ENCODE measurements at regions not wholly inside any gene's neighbourhood (a gene's known extent, or its start where the extent isn't known, plus 50 kb on each side); places are given as distances from the start of the nearest gene placed in this dataset.

GRCh38 chr2:46850742-46851141, 64.9 kb downstream of the MCFD2 start:
- DNase-seq (ENCODE audit: low read depth) (peak; percentile 83), FAIRE-seq (no peak)
- Histone ChIP-seq H3K4me3 (ENCODE audit: low read depth, low read length) (no peak overlapping the region), H3K27me3 (ENCODE audit: control insufficient read depth, insufficient read depth, low read length) (no peaks in the 10 kb centered on the region), H3K36me3 (ENCODE audit: control insufficient read depth, insufficient read depth, low read length) (no peaks in the 10 kb centered on the region)
- no peak for TF ChIP-seq CTCF (IDR thresholded peaks at IDR 0.05; ENCODE audit: insufficient read depth, low read length, severe bottlenecking)

GRCh38 chr2:46849721-46850556, 65.7 kb downstream of the MCFD2 start:
- FAIRE-seq (no peak), DNase-seq (ENCODE audit: low read depth) (peak; percentile 67)
- Histone ChIP-seq H3K4me3 (ENCODE audit: low read depth, low read length) (no peak overlapping the region), H3K27me3 (ENCODE audit: control insufficient read depth, insufficient read depth, low read length) (peaks cover under 1% of the 10 kb centered on the region), H3K36me3 (ENCODE audit: control insufficient read depth, insufficient read depth, low read length) (no peaks in the 10 kb centered on the region)
- TF ChIP-seq CTCF (IDR thresholded peaks at IDR 0.05; ENCODE audit: insufficient read depth, low read length, severe bottlenecking) = no peak

GRCh38 chr2:46849046-46849715, 66.4 kb downstream of the MCFD2 start:
- no peak overlapping the region for H3K4me3 ChIP-seq (ENCODE audit: low read depth, low read length)
- no peaks in the 10 kb centered on the region for H3K36me3 ChIP-seq (ENCODE audit: control insufficient read depth, insufficient read depth, low read length)
- no peak for TF ChIP-seq CTCF (IDR thresholded peaks at IDR 0.05; ENCODE audit: insufficient read depth, low read length, severe bottlenecking)
- DNase-seq (ENCODE audit: low read depth) = peak; percentile 39
- FAIRE-seq = no peak
- H3K27me3 ChIP-seq (ENCODE audit: control insufficient read depth, insufficient read depth, low read length) = peaks cover 2% of the 10 kb centered on the region

GRCh38 chr2:46848447-46848846, 67.2 kb downstream of the MCFD2 start:
- Histone ChIP-seq H3K27me3 (ENCODE audit: control insufficient read depth, insufficient read depth, low read length) (peaks cover 2% of the 10 kb centered on the region), H3K4me3 (ENCODE audit: low read depth, low read length) (no peak overlapping the region), H3K36me3 (ENCODE audit: control insufficient read depth, insufficient read depth, low read length) (no peaks in the 10 kb centered on the region)
- no peak for TF ChIP-seq CTCF (IDR thresholded peaks at IDR 0.05; ENCODE audit: insufficient read depth, low read length, severe bottlenecking)
- DNase-seq (ENCODE audit: low read depth) (no peak), FAIRE-seq (no peak)

GRCh38 chr2:46847726-46848412, 67.7 kb downstream of the MCFD2 start:
- DNase-seq (ENCODE audit: low read depth) (peak; percentile 87), FAIRE-seq (no peak)
- no peaks in the 10 kb centered on the region for H3K36me3 ChIP-seq (ENCODE audit: control insufficient read depth, insufficient read depth, low read length)
- H3K27me3 ChIP-seq (ENCODE audit: control insufficient read depth, insufficient read depth, low read length) = peaks cover 2% of the 10 kb centered on the region
- no peak overlapping the region for H3K4me3 ChIP-seq (ENCODE audit: low read depth, low read length)
- no peak for TF ChIP-seq CTCF (IDR thresholded peaks at IDR 0.05; ENCODE audit: insufficient read depth, low read length, severe bottlenecking)

Data from bronchial epithelial cell (primary cell).